ENCODE measurements at regions not wholly inside any gene's neighbourhood (a gene's known extent, or its start where the extent isn't known, plus 50 kb on each side); places are given as distances from the start of the nearest gene placed in this dataset.

DNA sequence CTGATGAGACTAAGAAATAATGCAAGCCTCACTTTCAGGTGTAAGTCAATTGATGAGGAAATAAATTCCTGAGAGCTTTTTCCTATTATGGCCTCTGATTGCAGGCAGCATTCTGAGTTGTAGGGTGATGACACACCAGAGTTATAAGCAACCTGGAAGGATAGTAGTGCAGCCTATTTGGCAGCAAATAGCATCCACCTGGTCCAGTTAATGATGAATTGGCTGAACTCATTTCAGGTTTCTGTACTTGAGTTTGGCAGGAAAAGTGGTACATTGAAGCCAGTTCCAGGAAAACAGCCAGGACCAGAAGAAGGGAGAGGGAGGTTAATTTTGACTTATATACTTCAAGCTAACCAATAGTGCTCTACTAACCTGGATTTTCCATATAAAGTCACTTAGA is 316.8 kb downstream of the NAF1 start:
- Histone ChIP-seq H3K9me2 (ENCODE audit: insufficient read depth, low read length) (no peaks in the 10 kb centered on the region), H3K36me3 (ENCODE audit: insufficient read depth, low read length) (no peaks in the 10 kb centered on the region), H4K20me1 (ENCODE audit: insufficient read depth, low read length) (no peaks in the 10 kb centered on the region), H3K27ac (ENCODE audit: low read depth, low read length, poor library complexity, severe bottlenecking) (no peak overlapping the region), H3K4me2 (ENCODE audit: low read length) (no peak overlapping the region), H3K79me2 (ENCODE audit: insufficient read depth, low read depth, low read length) (no peaks in the 10 kb centered on the region), H3K4me3 (ENCODE audit: low read depth, low read length, poor library complexity, severe bottlenecking) (no peak overlapping the region), H3K9me3 (ENCODE audit: low read length) (no peaks in the 10 kb centered on the region), H3K4me1 (ENCODE audit: insufficient read depth, low read length, poor library complexity, severe bottlenecking) (no peaks in the 10 kb centered on the region), H2AFZ (ENCODE audit: low read length) (no peak overlapping the region)
- POLR2A ChIA-PET = interaction anchor here (0.7 kb wide), 4 partner anchors 13 to 203 kb away, joined by 3 to 5 read pairs (median 3); no protein-coding TSS in a partner anchor
- CTCF ChIA-PET (ENCODE audit: unreplicated experiment) = no interaction called here
- TF ChIP-seq, protein P1, sequence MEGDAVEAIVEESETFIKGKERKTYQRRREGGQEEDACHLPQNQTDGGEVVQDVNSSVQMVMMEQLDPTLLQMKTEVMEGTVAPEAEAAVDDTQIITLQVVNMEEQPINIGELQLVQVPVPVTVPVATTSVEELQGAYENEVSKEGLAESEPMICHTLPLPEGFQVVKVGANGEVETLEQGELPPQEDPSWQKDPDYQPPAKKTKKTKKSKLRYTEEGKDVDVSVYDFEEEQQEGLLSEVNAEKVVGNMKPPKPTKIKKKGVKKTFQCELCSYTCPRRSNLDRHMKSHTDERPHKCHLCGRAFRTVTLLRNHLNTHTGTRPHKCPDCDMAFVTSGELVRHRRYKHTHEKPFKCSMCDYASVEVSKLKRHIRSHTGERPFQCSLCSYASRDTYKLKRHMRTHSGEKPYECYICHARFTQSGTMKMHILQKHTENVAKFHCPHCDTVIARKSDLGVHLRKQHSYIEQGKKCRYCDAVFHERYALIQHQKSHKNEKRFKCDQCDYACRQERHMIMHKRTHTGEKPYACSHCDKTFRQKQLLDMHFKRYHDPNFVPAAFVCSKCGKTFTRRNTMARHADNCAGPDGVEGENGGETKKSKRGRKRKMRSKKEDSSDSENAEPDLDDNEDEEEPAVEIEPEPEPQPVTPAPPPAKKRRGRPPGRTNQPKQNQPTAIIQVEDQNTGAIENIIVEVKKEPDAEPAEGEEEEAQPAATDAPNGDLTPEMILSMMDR (conservative IDR thresholded peaks at IDR 0.05; ENCODE audit: low read length) = no peak
- no peak for TF ChIP-seq EZH2phosphoT487 (IDR thresholded peaks at IDR 0.05; ENCODE audit: borderline replicate concordance, low read depth, low read length)
- no TSS peak for BruUV-seq (replicated peaks)
- DNase-seq (ENCODE audit: low spot score) = no peak
- intact Hi-C loops (cut with micrococcal nuclease; ENCODE audit: unreplicated experiment) = no loop called here

GRCh38 chr4:162847945-162848549 is 318.6 kb downstream of the NAF1 start:
- H3K4me3 ChIP-seq (ENCODE audit: low read depth, low read length, poor library complexity, severe bottlenecking) = no peak overlapping the region
- H3K36me3 ChIP-seq (ENCODE audit: insufficient read depth, low read length) = no peaks in the 10 kb centered on the region
- no TSS peak for BruUV-seq (replicated peaks)
- H2AFZ ChIP-seq (ENCODE audit: low read length) = no peak overlapping the region
- H3K4me2 ChIP-seq (ENCODE audit: low read length) = no peak overlapping the region
- no peaks in the 10 kb centered on the region for H4K20me1 ChIP-seq (ENCODE audit: insufficient read depth, low read length)
- H3K9me2 ChIP-seq (ENCODE audit: insufficient read depth, low read length) = no peaks in the 10 kb centered on the region
- no peaks in the 10 kb centered on the region for H3K4me1 ChIP-seq (ENCODE audit: insufficient read depth, low read length, poor library complexity, severe bottlenecking)
- DNase-seq (ENCODE audit: low spot score) = no peak
- H3K27ac ChIP-seq (ENCODE audit: low read depth, low read length, poor library complexity, severe bottlenecking) = no peak overlapping the region
- no peaks in the 10 kb centered on the region for H3K79me2 ChIP-seq (ENCODE audit: insufficient read depth, low read depth, low read length)
- POLR2A ChIA-PET = interaction anchor here (0.6 kb wide), 1 partner anchor 1087 kb away, joined by 4 read pairs; no protein-coding TSS in a partner anchor
- no peak for TF ChIP-seq EZH2phosphoT487 (IDR thresholded peaks at IDR 0.05; ENCODE audit: borderline replicate concordance, low read depth, low read length)
- TF ChIP-seq, protein P1 (conservative IDR thresholded peaks at IDR 0.05; ENCODE audit: low read length) = no peak
- CTCF ChIA-PET (ENCODE audit: unreplicated experiment) = no interaction called here
- H3K9me3 ChIP-seq (ENCODE audit: low read length) = no peaks in the 10 kb centered on the region
- intact Hi-C loops (cut with micrococcal nuclease; ENCODE audit: unreplicated experiment) = no loop called here

DNA sequence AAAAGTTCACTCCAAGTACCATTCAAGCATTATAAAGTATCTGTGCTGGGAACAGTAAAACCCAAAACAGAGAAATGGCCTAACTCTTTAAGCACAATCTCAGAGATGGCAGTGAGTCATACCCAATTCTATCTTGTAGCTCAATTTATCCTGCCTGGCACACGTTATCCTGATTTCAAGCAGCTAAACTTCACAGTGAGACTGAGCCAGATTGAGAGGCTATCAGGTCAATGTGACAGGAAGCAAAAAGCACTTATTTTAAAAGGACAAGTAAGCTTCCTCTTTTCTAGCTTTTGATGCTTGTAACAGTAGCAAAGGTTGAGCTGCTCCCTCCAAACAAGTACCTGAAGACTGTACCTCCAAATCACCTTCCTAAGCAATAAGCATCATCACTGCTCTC is 324.9 kb downstream of the NAF1 start:
- Histone ChIP-seq H2AFZ (ENCODE audit: low read length) (0 out of 2 replicates have a peak overlapping the region, but pooled peaks have one; percentile 26), H4K20me1 (ENCODE audit: insufficient read depth, low read length) (no peaks in the 10 kb centered on the region), H3K27ac (ENCODE audit: low read depth, low read length, poor library complexity, severe bottlenecking) (no peak overlapping the region), H3K79me2 (ENCODE audit: insufficient read depth, low read depth, low read length) (no peaks in the 10 kb centered on the region), H3K4me1 (ENCODE audit: insufficient read depth, low read length, poor library complexity, severe bottlenecking) (peaks cover 6% of the 10 kb centered on the region), H3K9me2 (ENCODE audit: insufficient read depth, low read length) (no peaks in the 10 kb centered on the region), H3K9me3 (ENCODE audit: low read length) (no peaks in the 10 kb centered on the region), H3K4me3 (ENCODE audit: low read depth, low read length, poor library complexity, severe bottlenecking) (no peak overlapping the region), H3K4me2 (ENCODE audit: low read length) (no peak overlapping the region), H3K36me3 (ENCODE audit: insufficient read depth, low read length) (no peaks in the 10 kb centered on the region)
- ChIA-PET POLR2A (interaction anchor here (1.0 to 1.2 kb wide), 2 partner anchors 17 to 18 kb away, joined by 3 to 4 read pairs; no protein-coding TSS in a partner anchor), CTCF (ENCODE audit: unreplicated experiment) (no interaction called here)
- peak; percentile 7 for DNase-seq (ENCODE audit: low spot score)
- TF ChIP-seq, protein P1 (conservative IDR thresholded peaks at IDR 0.05; ENCODE audit: low read length) = no peak
- TF ChIP-seq EZH2phosphoT487 (IDR thresholded peaks at IDR 0.05; ENCODE audit: borderline replicate concordance, low read depth, low read length) = no peak
- intact Hi-C loops (cut with micrococcal nuclease; ENCODE audit: unreplicated experiment) = no loop called here
- no TSS peak for BruUV-seq (replicated peaks)
